ENCODE measurements at regions not wholly inside any gene's neighbourhood (a gene's known extent, or its start where the extent isn't known, plus 50 kb on each side); places are given as distances from the start of the nearest gene placed in this dataset.

GRCh38 chr22:49037701-49038245, 789.9 kb downstream of the BRD1 start:
- DNase-seq (ENCODE audit: low read depth in 1 of 2, low spot score in 1 of 2), result no peak
- no peak for TF ChIP-seq JUND (IDR thresholded peaks at IDR 0.05; ENCODE audit: low read depth)
- in situ Hi-C loops (cut with HindIII; ENCODE audit: low pct_unique_long_range_greater_than_20kb, low sequenced_read_pairs), result no loop called here

- no peak for TF ChIP-seq JUND (IDR thresholded peaks at IDR 0.05; ENCODE audit: low read depth)
- in situ Hi-C loops (cut with HindIII; ENCODE audit: low pct_unique_long_range_greater_than_20kb, low sequenced_read_pairs), result no loop called here
- DNase-seq (ENCODE audit: low read depth in 1 of 2, low spot score in 1 of 2), result no peak
Measured at GRCh38 chr22:49036513-49036912, 791.2 kb downstream of the BRD1 start.

GRCh38 chr22:49035818-49036457, 791.7 kb downstream of the BRD1 start:
- no peak for DNase-seq (ENCODE audit: low read depth in 1 of 2, low spot score in 1 of 2)
- no peak for TF ChIP-seq JUND (IDR thresholded peaks at IDR 0.05; ENCODE audit: low read depth)
- in situ Hi-C loops (cut with HindIII; ENCODE audit: low pct_unique_long_range_greater_than_20kb, low sequenced_read_pairs), result no loop called here

GRCh38 chr22:49034836-49035817, 792.5 kb downstream of the BRD1 start:
- TF ChIP-seq JUND (IDR thresholded peaks at IDR 0.05; ENCODE audit: low read depth), result no peak
- in situ Hi-C loops (cut with HindIII; ENCODE audit: low pct_unique_long_range_greater_than_20kb, low sequenced_read_pairs), result no loop called here

GRCh38 chr22:49033616-49034015, 794.1 kb downstream of the BRD1 start:
- in situ Hi-C loops (cut with HindIII; ENCODE audit: low pct_unique_long_range_greater_than_20kb, low sequenced_read_pairs), result no loop called here

More at GRCh38 chr22:49034836-49035817, 792.5 kb downstream of the BRD1 start:
- DNase-seq (ENCODE audit: low read depth in 1 of 2, low spot score in 1 of 2), result no peak

GRCh38 chr22:49032821-49033220, 794.9 kb downstream of the BRD1 start:
- TF ChIP-seq JUND (IDR thresholded peaks at IDR 0.05; ENCODE audit: low read depth), result no peak
- no peak for DNase-seq (ENCODE audit: low read depth in 1 of 2, low spot score in 1 of 2)
- in situ Hi-C loops (cut with HindIII; ENCODE audit: low pct_unique_long_range_greater_than_20kb, low sequenced_read_pairs), result no loop called here

More at GRCh38 chr22:49033616-49034015, 794.1 kb downstream of the BRD1 start:
- DNase-seq (ENCODE audit: low read depth in 1 of 2, low spot score in 1 of 2), result no peak
- TF ChIP-seq JUND (IDR thresholded peaks at IDR 0.05; ENCODE audit: low read depth), result no peak

- in situ Hi-C loops (cut with HindIII; ENCODE audit: low pct_unique_long_range_greater_than_20kb, low sequenced_read_pairs), result no loop called here
- no peak for TF ChIP-seq JUND (IDR thresholded peaks at IDR 0.05; ENCODE audit: low read depth)
- DNase-seq (ENCODE audit: low read depth in 1 of 2, low spot score in 1 of 2), result no peak
Measured at GRCh38 chr22:49031746-49032330, 795.8 kb downstream of the BRD1 start.

GRCh38 chr22:49028111-49028510, 799.6 kb downstream of the BRD1 start:
- in situ Hi-C loops (cut with HindIII; ENCODE audit: low pct_unique_long_range_greater_than_20kb, low sequenced_read_pairs), result no loop called here
- DNase-seq (ENCODE audit: low read depth in 1 of 2, low spot score in 1 of 2), result no peak
- no peak for TF ChIP-seq JUND (IDR thresholded peaks at IDR 0.05; ENCODE audit: low read depth)

GRCh38 chr22:49027368-49027670, 800.4 kb downstream of the BRD1 start:
- in situ Hi-C loops (cut with HindIII; ENCODE audit: low pct_unique_long_range_greater_than_20kb, low sequenced_read_pairs), result no loop called here
- no peak for DNase-seq (ENCODE audit: low read depth in 1 of 2, low spot score in 1 of 2)
- TF ChIP-seq JUND (IDR thresholded peaks at IDR 0.05; ENCODE audit: low read depth), result no peak

- no peak for DNase-seq (ENCODE audit: low read depth in 1 of 2, low spot score in 1 of 2)
- in situ Hi-C loops (cut with HindIII; ENCODE audit: low pct_unique_long_range_greater_than_20kb, low sequenced_read_pairs), result no loop called here
- TF ChIP-seq JUND (IDR thresholded peaks at IDR 0.05; ENCODE audit: low read depth), result no peak
Measured at GRCh38 chr22:49026494-49027367, 800.9 kb downstream of the BRD1 start.

GRCh38 chr22:49025791-49026493, 801.7 kb downstream of the BRD1 start:
- no peak for DNase-seq (ENCODE audit: low read depth in 1 of 2, low spot score in 1 of 2)
- in situ Hi-C loops (cut with HindIII; ENCODE audit: low pct_unique_long_range_greater_than_20kb, low sequenced_read_pairs), result no loop called here
- TF ChIP-seq JUND (IDR thresholded peaks at IDR 0.05; ENCODE audit: low read depth), result no peak
